PFSK-1 (cell line): ENCODE measurements at regions not wholly inside any gene's neighbourhood (a gene's known extent, or its start where the extent isn't known, plus 50 kb on each side); places are given as distances from the start of the nearest gene placed in this dataset.

Experiments used
- POLR2AphosphoS5 ChIP-seq: IDR thresholded peaks from 2 replicates; pipeline ENCODE4 v1.6.1; 2012; ENCODE audit warnings: low read depth, mild to moderate bottlenecking, control low read depth, low read length, moderate library complexity
- SIN3A ChIP-seq: IDR thresholded peaks from 2 replicates; pipeline ENCODE4 v1.6.1; 2012; ENCODE audit warnings: mild to moderate bottlenecking, low read length, moderate library complexity, borderline replicate concordance; ENCODE audit not compliant: insufficient read depth
- TAF1 ChIP-seq: IDR thresholded peaks from 2 replicates; pipeline ENCODE4 v1.6.1; 2012; ENCODE audit warnings: low read length, control low read depth, borderline replicate concordance; ENCODE audit not compliant: insufficient read depth
- TF ChIP-seq, protein P1 (sequence below), 2 experiments: IDR thresholded peaks; 2 replicates each; pipeline versions ENCODE4 v1.6.1 to v1.8.0; 2011 to 2012; ENCODE audit warnings: low read depth in 2 of 2, low read length in 2 of 2, control low read depth in 1 of 2, inconsistent platforms in 1 of 2, mild to moderate bottlenecking in 1 of 2, moderate library complexity in 1 of 2; ENCODE audit not compliant: insufficient read depth in 1 of 2

DNA sequence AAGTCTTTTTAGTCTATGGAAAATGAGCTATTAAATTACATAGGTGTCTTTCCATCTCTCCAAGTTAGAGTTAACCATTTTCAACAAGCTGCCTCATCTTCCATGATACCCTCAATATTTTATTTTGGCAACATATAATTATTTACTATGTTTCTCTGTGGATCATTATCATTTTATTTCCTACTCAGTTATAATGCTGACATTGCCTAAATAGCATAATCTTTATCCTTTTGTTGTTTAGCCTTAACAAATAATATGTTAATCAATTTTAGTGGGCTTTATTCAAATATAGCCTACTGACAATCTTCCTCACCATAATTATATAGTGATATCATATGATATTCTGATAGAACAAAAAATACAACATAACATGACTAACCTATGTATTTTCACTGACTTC is 1044.8 kb upstream of the FOXG1 start:
- TF ChIP-seq TAF1 (no peak), POLR2AphosphoS5 (no peak), SIN3A (no peak)
- TF ChIP-seq, protein P1, sequence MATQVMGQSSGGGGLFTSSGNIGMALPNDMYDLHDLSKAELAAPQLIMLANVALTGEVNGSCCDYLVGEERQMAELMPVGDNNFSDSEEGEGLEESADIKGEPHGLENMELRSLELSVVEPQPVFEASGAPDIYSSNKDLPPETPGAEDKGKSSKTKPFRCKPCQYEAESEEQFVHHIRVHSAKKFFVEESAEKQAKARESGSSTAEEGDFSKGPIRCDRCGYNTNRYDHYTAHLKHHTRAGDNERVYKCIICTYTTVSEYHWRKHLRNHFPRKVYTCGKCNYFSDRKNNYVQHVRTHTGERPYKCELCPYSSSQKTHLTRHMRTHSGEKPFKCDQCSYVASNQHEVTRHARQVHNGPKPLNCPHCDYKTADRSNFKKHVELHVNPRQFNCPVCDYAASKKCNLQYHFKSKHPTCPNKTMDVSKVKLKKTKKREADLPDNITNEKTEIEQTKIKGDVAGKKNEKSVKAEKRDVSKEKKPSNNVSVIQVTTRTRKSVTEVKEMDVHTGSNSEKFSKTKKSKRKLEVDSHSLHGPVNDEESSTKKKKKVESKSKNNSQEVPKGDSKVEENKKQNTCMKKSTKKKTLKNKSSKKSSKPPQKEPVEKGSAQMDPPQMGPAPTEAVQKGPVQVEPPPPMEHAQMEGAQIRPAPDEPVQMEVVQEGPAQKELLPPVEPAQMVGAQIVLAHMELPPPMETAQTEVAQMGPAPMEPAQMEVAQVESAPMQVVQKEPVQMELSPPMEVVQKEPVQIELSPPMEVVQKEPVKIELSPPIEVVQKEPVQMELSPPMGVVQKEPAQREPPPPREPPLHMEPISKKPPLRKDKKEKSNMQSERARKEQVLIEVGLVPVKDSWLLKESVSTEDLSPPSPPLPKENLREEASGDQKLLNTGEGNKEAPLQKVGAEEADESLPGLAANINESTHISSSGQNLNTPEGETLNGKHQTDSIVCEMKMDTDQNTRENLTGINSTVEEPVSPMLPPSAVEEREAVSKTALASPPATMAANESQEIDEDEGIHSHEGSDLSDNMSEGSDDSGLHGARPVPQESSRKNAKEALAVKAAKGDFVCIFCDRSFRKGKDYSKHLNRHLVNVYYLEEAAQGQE (IDR thresholded peaks at IDR 0.05; ENCODE audit: insufficient read depth in 1 of 2, low read depth in 2 of 2, low read length in 2 of 2) = no peak
